Natural killer cell (primary cell): ENCODE measurements at regions not wholly inside any gene's neighbourhood (a gene's known extent, or its start where the extent isn't known, plus 50 kb on each side); places are given as distances from the start of the nearest gene placed in this dataset.

Experiments used
- ATAC-seq, 3 donors: fragments of 150-1000 bp in 2 of 3; fragments of 200-7000 bp in 1 of 3; cut with Tn5 transposase; 1 replicate in 1 of 3; 2 replicates in 2 of 3; pipeline ENCODE4 v1.10.0; 2021; ENCODE audit warnings: mild to moderate bottlenecking in 2 of 3, moderate library complexity in 2 of 3
- DNase-seq, 2 donors: peaks; one replicate each; pipeline versions ENCODE4 v3.0.0 to v3.0.0-alpha.2; 2013 to 2021; ENCODE audit warnings: mixed read lengths in 1 of 2
- H3K27ac ChIP-seq: one replicate; pipeline ENCODE4 v1.5.1; 2013; ENCODE audit warnings: mild to moderate bottlenecking, low read length
- H3K27me3 ChIP-seq: one replicate; pipeline ENCODE4 v1.6.1; 2013; ENCODE audit warnings: low read length; ENCODE audit not compliant: control insufficient read depth, insufficient read depth
- H3K36me3 ChIP-seq: one replicate; pipeline ENCODE4 v1.6.1; 2013; ENCODE audit warnings: low read length; ENCODE audit not compliant: control insufficient read depth, insufficient read depth
- H3K4me1 ChIP-seq: one replicate; pipeline ENCODE4 v1.6.1; 2013; ENCODE audit warnings: low read length; ENCODE audit not compliant: control insufficient read depth, insufficient read depth
- H3K4me3 ChIP-seq: one replicate; pipeline ENCODE4 v1.5.1; 2013; ENCODE audit warnings: low read length
- H3K9me3 ChIP-seq: one replicate; pipeline ENCODE4 v1.6.1; 2013; ENCODE audit warnings: low read length; ENCODE audit not compliant: control insufficient read depth, insufficient read depth
- H3K27ac Mint-ChIP-seq, 2 donors: one replicate each; pipeline ENCODE4 v1.8.0; 2022; ENCODE audit warnings: mild to moderate bottlenecking in 2 of 2, mixed read lengths in 2 of 2, moderate library complexity in 1 of 2
- H3K27me3 Mint-ChIP-seq, 2 donors: one replicate each; pipeline ENCODE4 v1.8.0; 2022; ENCODE audit warnings: low read depth in 2 of 2, mixed read lengths in 2 of 2
- H3K36me3 Mint-ChIP-seq: one replicate; pipeline ENCODE4 v1.8.0; 2022; ENCODE audit warnings: mixed read lengths
- H3K4me1 Mint-ChIP-seq, 2 donors: one replicate each; pipeline ENCODE4 v1.8.0; 2022; ENCODE audit warnings: mixed read lengths in 2 of 2
- H3K4me3 Mint-ChIP-seq: one replicate; pipeline ENCODE4 v1.8.0; 2022; ENCODE audit warnings: mild to moderate bottlenecking, moderate library complexity, mixed read lengths
- H3K9me3 Mint-ChIP-seq, 2 donors: one replicate each; pipeline ENCODE4 v1.8.0; 2022; ENCODE audit warnings: mixed read lengths in 2 of 2
- CTCF ChIP-seq: fragments of 200-600 bp; IDR thresholded peaks from one replicate; pipeline ENCODE4 v1.8.0; 2022; ENCODE audit warnings: antibody characterized with exemption
- WGBS: methylation state at CpG from one replicate; pipeline ENCODE4 v1.1.7; 2013; ENCODE audit warnings: missing lambda C conversion rate; ENCODE audit not compliant: insufficient coverage; 5-methylcytosine and 5-hydroxymethylcytosine counted together
- intact Hi-C: fragments of 100-400 bp; cut with micrococcal nuclease; formaldehyde crosslinking; loops from one replicate; pipeline ENCODE4 v1.14.2; 2022

GRCh38 chr2:151174127-151174526, 87.5 kb downstream of the RBM43 start:
- intact Hi-C loops: no loop called here
- H3K4me1 Mint-ChIP-seq: no peaks in the 10 kb centered on the region
- TF ChIP-seq CTCF: no peak
- H3K36me3 Mint-ChIP-seq: no peaks in the 10 kb centered on the region
- Histone ChIP-seq H3K27me3 (no peaks in the 10 kb centered on the region), H3K9me3 (no peaks in the 10 kb centered on the region), H3K36me3 (no peaks in the 10 kb centered on the region), H3K4me1 (no peaks in the 10 kb centered on the region), H3K4me3 (no peak overlapping the region), H3K27ac (no peak overlapping the region)
- H3K4me3 Mint-ChIP-seq: no peak overlapping the region
- H3K27ac Mint-ChIP-seq: no peak overlapping the region
- 90% methylated on average over 2 of the region's 2 CpGs for WGBS
- H3K9me3 Mint-ChIP-seq: no peaks in the 10 kb centered on the region
- no peaks in the 10 kb centered on the region for H3K27me3 Mint-ChIP-seq
- DNase-seq (no peak), ATAC-seq (no peak)

DNA sequence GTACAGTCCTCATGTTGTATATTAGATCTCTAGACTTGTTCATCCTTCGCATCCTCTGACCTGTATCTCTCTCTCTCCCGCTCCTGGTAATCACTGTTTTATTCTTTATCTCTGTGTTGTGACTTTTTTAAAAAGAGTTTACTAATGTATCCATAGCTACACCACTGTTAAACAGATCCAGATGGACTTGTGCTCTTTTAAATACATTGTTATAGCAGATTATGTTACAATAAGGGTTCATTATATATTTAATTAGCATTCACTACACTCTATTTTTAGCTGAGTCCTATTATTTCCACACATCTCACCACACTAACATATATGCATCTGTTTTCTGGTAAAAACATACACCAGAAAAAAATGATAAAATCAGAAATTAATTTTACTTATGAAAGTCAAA, 90.5 kb downstream of the RBM43 start:
- no peak for ATAC-seq
- no peak for DNase-seq
- no CpG with 5 or more reads among the region's 2 CpGs for WGBS
- no peaks in the 10 kb centered on the region for H3K27me3 Mint-ChIP-seq
- no peaks in the 10 kb centered on the region for H3K36me3 Mint-ChIP-seq
- intact Hi-C loops: no loop called here
- Histone ChIP-seq H3K27ac (no peak overlapping the region), H3K4me1 (no peaks in the 10 kb centered on the region), H3K9me3 (no peaks in the 10 kb centered on the region), H3K36me3 (no peaks in the 10 kb centered on the region), H3K27me3 (no peaks in the 10 kb centered on the region), H3K4me3 (no peak overlapping the region)
- H3K9me3 Mint-ChIP-seq: no peaks in the 10 kb centered on the region
- no peaks in the 10 kb centered on the region for H3K4me1 Mint-ChIP-seq
- no peak overlapping the region for H3K27ac Mint-ChIP-seq
- TF ChIP-seq CTCF: no peak
- H3K4me3 Mint-ChIP-seq: no peak overlapping the region

- Mint-ChIP-seq H3K9me3 (no peaks in the 10 kb centered on the region), H3K4me1 (no peaks in the 10 kb centered on the region), H3K36me3 (no peaks in the 10 kb centered on the region), H3K27me3 (peaks cover 6 to 29% of the 10 kb centered on the region in 2 donors), H3K27ac (no peak overlapping the region), H3K4me3 (no peak overlapping the region)
- H3K27ac ChIP-seq: no peak overlapping the region
- no peak for TF ChIP-seq CTCF
- DNase-seq (no peak), ATAC-seq (no peak)
- H3K27me3 ChIP-seq: no peaks in the 10 kb centered on the region
- H3K36me3 ChIP-seq: no peaks in the 10 kb centered on the region
- H3K9me3 ChIP-seq: no peaks in the 10 kb centered on the region
- no peaks in the 10 kb centered on the region for H3K4me1 ChIP-seq
- 81% methylated on average over 5 of the region's 5 CpGs for WGBS
- intact Hi-C loops: no loop called here
- H3K4me3 ChIP-seq: no peak overlapping the region
These were observed 95.3 kb downstream of the RBM43 start for GRCh38 chr2:151166410-151166809.

- H3K4me1 Mint-ChIP-seq: no peaks in the 10 kb centered on the region
- H3K4me3 Mint-ChIP-seq: no peak overlapping the region
These were observed 96.5 kb downstream of the RBM43 start for GRCh38 chr2:151165105-151165684.

More at GRCh38 chr2:151165105-151165684, 96.5 kb downstream of the RBM43 start:
- H3K9me3 Mint-ChIP-seq: no peaks in the 10 kb centered on the region
- no peak for DNase-seq
- H3K36me3 Mint-ChIP-seq: no peaks in the 10 kb centered on the region
- Histone ChIP-seq H3K36me3 (no peaks in the 10 kb centered on the region), H3K9me3 (no peaks in the 10 kb centered on the region), H3K27me3 (no peaks in the 10 kb centered on the region), H3K4me3 (no peak overlapping the region), H3K27ac (no peak overlapping the region), H3K4me1 (no peaks in the 10 kb centered on the region)
- WGBS: 93% methylated on average over 4 of the region's 5 CpGs
- ATAC-seq: no peak
- TF ChIP-seq CTCF: no peak
- intact Hi-C loops: no loop called here
- H3K27me3 Mint-ChIP-seq: peaks cover 6 to 38% of the 10 kb centered on the region in 2 donors
- H3K27ac Mint-ChIP-seq: no peak overlapping the region
